HG02970 (cell line): ENCODE measurements at regions not wholly inside any gene's neighbourhood (a gene's known extent, or its start where the extent isn't known, plus 50 kb on each side); places are given as distances from the start of the nearest gene placed in this dataset.
"Not testable (repeated sequence)": the region's sequence is repeated elsewhere in the genome, so short reads cannot be mapped to it uniquely, and the experiment has no call there.

Experiments
- ATAC-seq: cut with Tn5 transposase; IDR thresholded peaks from one replicate; pipeline ENCODE4 v1.9.1; 2021; ENCODE audit warnings: mild to moderate bottlenecking, moderate library complexity, moderate number of reproducible peaks; ENCODE audit not compliant: unreplicated experiment, low FRiP score

DNA sequence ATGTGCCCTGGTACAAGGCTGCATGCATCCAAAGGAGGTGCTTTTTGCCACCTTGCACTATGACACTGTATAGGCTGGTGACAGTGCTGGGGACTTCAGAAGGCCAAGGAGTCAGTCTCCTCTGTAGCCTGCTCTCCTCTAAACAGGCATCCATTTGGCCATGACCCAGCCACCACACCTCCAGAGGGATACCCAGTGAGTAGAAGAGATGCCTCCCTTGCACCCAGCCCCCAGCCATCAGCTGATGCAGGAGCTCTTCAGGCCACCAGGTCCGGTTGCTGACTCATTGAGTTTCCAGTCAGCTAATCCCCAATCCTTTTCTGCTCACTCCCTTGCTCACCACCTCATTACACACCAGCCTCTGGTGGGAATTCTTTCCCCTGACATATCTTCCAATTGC, 99.8 kb downstream of the PJA1 start:
- ATAC-seq, result no peak

DNA sequence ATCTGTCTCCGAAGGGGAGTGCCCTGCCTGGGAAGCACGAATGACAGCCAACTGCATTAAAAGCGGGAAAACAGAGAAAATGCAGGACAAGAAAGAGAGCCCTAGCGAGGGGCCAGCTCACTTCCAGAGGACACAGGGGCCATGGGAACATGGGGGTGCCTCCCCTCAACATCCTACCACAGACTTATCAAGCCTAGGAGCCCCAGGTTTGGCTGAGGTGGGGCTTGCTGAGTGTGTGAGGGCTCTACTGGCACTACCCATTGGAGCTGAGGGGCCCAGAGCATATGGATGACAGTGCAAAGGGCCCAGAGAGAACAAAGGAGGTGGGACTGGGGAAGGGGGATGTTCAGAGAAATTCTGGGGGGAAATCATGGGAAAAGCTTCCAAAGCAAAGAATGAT, 101.8 kb downstream of the PJA1 start:
- ATAC-seq, result no peak

GRCh38 chrX:69062493-69062892, 102.8 kb downstream of the PJA1 start:
- ATAC-seq, result no peak

DNA sequence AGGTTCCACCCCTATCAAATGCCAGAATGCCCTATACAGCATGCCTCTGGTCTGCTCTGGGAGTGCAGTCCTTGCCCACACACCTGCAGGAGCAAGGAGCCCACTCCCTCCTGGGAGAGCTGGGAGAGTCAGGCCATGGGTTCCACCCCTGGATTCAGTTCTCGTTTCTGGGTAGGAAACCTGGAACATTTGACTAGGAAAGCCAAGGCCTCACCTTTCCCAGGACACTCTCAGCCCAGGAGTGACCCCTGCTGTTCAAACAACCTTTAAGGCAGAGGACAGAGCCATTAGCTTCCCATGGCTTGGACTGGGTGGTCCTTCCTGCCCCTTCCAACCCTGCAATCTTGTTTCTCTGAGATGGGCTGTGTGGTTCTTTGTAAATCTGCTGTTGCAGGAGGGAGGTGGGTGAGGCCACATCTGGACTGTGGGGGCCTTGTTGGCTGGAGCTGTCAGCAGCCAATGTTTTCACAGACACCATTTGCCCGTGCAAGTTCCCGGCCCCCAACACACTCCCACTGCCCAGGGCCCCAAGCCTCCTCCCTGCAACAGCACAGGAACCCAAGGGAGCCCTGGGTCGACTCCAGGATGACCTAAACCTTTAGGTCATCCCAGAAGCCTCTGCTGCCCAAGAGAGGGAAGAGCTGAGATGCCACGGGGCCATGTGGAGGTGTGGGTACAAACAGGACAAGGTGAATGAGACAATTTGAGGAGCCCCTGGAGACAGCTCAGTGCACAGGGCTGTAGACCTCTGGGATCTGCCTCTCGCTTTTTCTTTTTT, 104.4 kb downstream of the PJA1 start:
- ATAC-seq, result no peak

- no peak for ATAC-seq
These were observed 110.1 kb downstream of the PJA1 start for GRCh38 chrX:69055193-69055592.

- not testable (repeated sequence) for ATAC-seq
These were observed 110.8 kb downstream of the PJA1 start for GRCh38 chrX:69054497-69054896.

- no peak for ATAC-seq
These were observed 113.4 kb downstream of the PJA1 start for GRCh38 chrX:69051901-69052300.

DNA sequence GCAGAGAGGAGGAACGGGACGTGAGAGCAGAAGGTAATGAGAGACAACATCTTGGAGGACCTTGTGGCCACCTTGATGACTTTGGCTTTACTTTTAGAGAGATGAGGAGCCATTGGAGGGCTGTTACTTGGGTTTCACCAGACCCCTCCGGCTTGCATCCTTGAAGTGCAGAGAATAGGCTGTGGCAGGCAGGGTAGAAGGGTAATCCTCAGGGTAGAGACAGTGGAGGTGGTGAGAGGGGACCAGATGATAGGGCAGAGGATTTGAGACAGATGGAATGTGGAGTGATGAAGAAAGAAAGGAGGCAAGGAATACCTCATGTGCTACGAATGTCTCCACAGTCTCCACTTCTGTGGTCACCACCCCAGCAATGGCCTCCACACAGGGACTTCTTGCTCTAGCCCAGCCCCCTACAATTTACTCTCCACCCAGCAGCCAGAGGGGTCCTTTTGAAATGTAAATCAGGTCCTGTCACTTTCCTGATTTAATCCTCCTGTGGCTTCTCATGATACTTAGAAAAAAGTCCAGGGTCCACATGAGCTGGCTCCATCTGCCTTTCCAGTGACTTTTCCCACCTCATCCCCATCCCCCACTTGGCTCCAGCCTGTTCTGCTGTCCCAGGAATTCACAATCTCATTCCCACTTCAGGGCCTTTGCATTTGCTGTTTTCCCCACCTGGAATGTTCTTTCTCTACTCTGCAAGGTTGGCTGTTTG, 115.0 kb downstream of the PJA1 start:
- no peak for ATAC-seq

DNA sequence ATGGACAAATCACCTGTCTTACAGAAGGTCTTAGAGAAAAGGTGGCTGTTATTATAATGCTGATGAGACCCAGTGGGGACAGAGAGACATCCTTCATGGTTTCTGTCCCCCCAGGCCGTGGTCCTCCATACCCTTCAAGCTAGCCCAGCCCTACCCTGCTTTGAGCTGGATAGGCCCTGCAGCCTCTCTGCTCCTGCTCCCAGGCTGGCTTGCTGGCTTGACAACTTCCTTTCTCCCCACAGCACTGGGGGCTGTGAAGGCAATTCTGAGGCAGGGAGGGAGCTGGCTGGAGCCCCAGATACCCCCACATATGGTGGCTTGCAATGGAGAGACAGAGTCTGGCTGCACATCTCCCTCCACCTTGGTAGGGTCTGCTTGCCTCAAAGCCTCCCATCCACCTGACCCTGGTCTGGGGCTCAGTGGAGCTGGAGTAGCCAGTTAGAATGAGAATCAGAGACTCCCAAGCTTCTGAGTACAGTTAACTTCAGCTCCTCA, 118.2 kb downstream of the PJA1 start:
- ATAC-seq, result no peak

DNA sequence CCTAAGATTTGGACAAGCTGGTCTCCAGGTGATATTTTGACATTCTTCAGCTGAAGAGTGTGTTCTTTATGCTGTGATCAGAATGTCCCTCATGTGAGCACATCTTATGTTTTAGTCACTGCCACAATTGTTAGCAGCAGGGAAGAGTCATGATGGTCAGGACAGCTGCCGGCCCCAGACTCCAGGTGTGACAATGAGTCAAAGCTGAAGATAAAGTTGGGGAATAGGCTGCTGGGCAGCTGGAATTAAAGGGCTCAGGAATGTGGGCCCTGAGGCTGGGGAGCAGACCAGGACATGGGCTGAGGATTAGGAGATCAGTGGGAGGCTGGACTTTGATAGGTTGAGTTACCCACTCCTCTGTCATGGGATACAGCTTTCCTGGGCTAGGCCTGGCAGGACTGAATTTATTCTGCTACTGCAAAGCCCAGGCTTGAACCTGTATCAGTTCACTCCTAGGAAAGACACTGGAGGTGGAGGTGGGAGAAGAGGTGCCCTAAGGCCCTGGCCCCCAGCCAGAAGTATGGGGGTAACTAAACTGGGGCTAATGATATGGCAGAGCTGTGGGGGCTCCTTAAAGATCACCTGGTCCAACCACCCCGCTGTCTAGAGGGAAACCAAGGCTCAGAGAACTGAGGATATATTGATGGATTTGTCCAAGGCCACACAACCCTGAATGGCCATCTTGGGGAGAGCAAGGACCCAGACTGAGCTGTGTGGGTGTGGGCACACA, 119.5 kb downstream of the PJA1 start:
- ATAC-seq, result no peak

GRCh38 chrX:69038816-69039215, 126.4 kb downstream of the PJA1 start:
- ATAC-seq, result no peak

DNA sequence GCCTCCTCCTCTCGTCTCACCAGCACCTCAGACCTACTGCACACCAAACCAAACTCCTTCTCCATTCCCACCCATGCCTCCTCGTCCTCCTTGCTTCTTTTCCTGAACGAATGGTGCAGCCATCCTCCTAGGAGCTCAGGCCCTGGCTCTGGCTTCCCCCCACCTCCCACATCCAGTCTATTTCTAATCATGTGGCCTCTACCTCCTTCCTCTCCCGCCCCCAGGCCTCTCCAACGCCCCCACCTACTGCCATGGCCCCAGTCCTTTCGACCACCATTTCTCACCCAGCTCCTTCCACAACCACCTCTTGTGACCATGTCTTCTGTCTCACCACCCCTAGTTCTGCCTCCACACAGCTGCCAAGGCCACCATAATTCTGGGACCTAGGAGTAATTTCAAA, 127.1 kb downstream of the PJA1 start:
- ATAC-seq, result no peak

DNA sequence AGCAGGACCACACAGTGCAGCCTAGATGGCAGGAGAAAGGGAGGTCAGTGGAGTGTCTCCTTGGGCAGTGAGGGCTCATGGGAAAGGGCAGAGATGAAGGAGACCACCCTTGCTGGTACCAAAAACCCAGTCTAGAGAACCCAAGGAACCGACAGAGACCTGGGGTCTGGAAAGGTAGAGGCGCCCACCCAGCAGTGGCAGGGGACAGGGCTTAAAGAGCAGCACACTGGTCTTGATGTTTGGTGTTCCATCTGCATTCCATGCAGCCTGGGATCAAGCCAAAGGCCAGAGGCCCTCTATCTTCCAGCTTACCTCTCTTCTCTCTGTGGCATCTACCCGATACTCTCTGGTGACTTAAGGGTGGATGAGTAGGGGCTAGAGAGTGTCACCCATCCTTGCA, 127.5 kb downstream of the PJA1 start:
- ATAC-seq, result no peak

- no peak for ATAC-seq
These were observed 128.3 kb downstream of the PJA1 start for GRCh38 chrX:69036674-69037573.

GRCh38 chrX:69034451-69034850, 130.8 kb downstream of the PJA1 start:
- no peak for ATAC-seq

DNA sequence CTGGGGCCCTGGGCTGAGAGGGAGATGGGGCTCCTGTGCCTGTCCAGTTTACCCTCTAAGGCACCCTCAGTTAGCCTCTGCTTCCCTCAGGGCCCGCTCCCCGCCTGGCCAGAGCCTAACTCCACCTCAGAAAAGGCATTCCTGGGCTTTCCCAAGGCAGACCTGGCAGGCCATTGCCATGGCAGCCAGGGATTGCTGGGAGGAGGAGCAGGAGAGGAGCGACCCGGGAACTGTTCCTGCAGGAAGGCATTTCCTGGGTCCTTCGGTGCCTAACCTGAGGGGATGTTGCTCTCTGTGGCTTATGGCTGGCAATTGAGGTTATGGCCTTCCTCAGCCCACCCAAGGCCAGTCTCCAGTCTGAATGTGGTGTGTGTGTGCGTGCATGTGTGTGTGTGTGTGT, 131.3 kb downstream of the PJA1 start:
- ATAC-seq, result no peak

DNA sequence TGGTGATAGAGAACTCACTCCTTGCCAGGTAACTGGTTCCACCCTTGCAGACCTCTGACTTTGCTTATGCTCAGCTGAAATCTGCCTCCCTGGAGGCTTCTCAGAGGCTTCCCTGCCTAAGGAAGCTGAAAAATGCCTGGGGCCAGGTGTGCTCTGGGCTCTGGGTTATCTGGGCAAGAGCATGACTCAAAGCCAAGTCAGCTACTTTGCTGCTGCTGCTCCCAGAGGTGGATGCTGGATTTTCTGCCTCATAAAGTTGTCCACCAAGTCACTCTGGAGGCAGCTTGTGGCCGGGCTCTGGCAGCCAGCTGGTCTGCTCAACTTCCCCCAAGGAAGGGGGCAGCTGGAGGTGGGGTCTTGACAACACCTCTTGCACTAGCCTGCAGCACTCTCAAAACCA, 132.7 kb downstream of the PJA1 start:
- ATAC-seq, result no peak

DNA sequence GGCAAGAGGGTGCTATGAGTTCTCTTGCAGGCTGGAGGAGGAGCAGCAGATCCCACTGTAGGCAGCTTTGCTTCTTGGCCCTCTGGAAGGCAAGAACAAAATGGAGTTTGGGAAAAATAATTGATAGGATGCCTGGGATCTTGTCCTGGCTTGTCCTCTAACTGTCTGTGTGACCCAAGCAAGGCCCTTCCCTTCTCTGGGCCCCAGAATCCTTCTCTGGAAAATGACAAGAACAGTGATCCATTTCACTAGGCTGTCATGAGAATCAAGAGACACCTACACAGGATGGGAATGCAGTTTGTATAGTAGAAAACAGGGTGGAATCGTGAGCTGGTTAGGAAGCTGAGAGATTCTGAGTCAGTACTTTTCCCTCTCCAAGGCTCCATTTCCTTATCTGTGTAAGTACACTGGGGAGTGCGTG, 133.3 kb downstream of the PJA1 start:
- ATAC-seq, result no peak

- ATAC-seq, result no peak
These were observed 134.1 kb downstream of the PJA1 start for GRCh38 chrX:69031181-69031580.

GRCh38 chrX:69029771-69030170, 135.5 kb downstream of the PJA1 start:
- no peak for ATAC-seq
